Testis (tissue), 2 donors: ENCODE measurements at regions not wholly inside any gene's neighbourhood (a gene's known extent, or its start where the extent isn't known, plus 50 kb on each side); places are given as distances from the start of the nearest gene placed in this dataset.

Experiments
- CTCF ChIP-seq, 3 experiments: fragments of 450-650 bp in 2 of 3; fragments of 200-600 bp in 1 of 3; sonication (generic) in 1 of 3; IDR thresholded peaks; one replicate each; pipeline ENCODE4 v1.5.1; 2016 to 2019; ENCODE audit warnings: antibody characterized with exemption in 3 of 3, mild to moderate bottlenecking in 2 of 3, moderate library complexity in 1 of 3
- POLR2A ChIP-seq: fragments of 450-650 bp; IDR thresholded peaks from one replicate; pipeline ENCODE4 v1.6.1; 2017; ENCODE audit warnings: antibody characterized with exemption, mild to moderate bottlenecking, moderate library complexity

GRCh38 chr5:25005431-25005830 lies 360.7 kb upstream of the CDH10 start:
- TF ChIP-seq CTCF (IDR thresholded peaks at IDR 0.05) (no peak), POLR2A (no peak)
